ENCODE measurements at regions not wholly inside any gene's neighbourhood (a gene's known extent, or its start where the extent isn't known, plus 50 kb on each side); places are given as distances from the start of the nearest gene placed in this dataset.

DNA sequence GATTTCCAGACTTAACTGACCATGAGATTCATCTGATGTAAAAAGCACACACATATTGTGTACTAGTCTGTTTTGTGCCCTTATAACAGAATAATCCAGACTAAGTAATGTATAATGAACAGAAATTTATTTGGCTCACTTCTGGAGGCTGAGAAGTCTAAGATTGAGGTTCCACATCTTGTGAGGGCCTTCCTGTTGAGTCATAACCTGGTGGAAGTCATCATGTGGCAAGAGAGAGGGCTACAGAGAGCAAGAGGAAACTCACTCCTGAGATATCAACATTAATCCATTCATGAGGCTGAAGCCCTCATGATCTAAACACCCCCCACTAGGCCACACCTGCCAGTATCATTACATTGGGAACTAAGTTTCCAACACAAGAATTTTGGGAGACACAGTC, 977.6 kb downstream of the MCTP2 start:
- DNase-seq, result no peak
- TF ChIP-seq POLR2A (IDR thresholded peaks at IDR 0.05), result no peak
- no peak for TF ChIP-seq EP300 (IDR thresholded peaks at IDR 0.05)
- no peak for TF ChIP-seq POLR2AphosphoS5 (IDR thresholded peaks at IDR 0.05)
- TF ChIP-seq CTCF (IDR thresholded peaks at IDR 0.05), result no peak
- H3K27ac ChIP-seq, result no peak overlapping the region
- no peaks in the 10 kb centered on the region for H3K4me1 ChIP-seq
- intact Hi-C loops (cut with DNase I), result no loop called here
- H3K4me3 ChIP-seq, result no peak overlapping the region
- no peaks in the 10 kb centered on the region for H3K27me3 ChIP-seq
- peaks cover 0 to 8% (median 0%) of the 10 kb centered on the region in 4 donors for H3K9me3 ChIP-seq
- H3K36me3 ChIP-seq, result no peaks in the 10 kb centered on the region

DNA sequence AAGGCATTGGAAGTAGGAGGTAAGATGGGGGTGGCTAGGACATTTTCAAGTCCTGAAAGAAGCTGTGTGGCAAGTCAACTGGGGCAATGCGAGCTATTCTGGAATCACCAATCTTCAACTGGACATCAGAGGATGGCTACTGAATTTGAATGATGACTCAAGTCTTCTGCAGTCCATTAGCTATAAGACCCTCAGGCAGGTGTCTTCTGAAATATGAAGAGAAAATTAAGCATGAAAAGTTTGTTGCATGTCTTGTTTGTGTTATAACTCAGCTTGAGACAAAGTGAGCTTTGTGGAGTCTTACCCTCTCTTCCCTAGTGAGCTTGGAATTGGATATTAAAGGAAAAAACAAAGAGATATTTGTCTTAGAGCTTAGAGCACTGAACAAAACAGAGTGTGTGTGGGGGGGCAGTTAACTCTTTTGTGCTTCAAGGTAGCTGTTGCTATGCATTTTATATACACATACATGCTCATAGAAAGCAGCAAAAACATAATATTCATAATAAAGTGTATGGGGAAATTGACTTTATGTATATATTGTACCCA, 979.1 kb downstream of the MCTP2 start:
- no peak for DNase-seq
- no peaks in the 10 kb centered on the region for H3K27me3 ChIP-seq
- TF ChIP-seq POLR2A (IDR thresholded peaks at IDR 0.05) (no peak), EP300 (IDR thresholded peaks at IDR 0.05) (no peak), POLR2AphosphoS5 (IDR thresholded peaks at IDR 0.05) (no peak), CTCF (IDR thresholded peaks at IDR 0.05) (no peak)
- H3K9me3 ChIP-seq, result peaks cover 0 to 4% (median 0%) of the 10 kb centered on the region in 4 donors
- intact Hi-C loops (cut with DNase I), result no loop called here
- no peak overlapping the region for H3K4me3 ChIP-seq
- no peaks in the 10 kb centered on the region for H3K36me3 ChIP-seq
- no peaks in the 10 kb centered on the region for H3K4me1 ChIP-seq
- 88 to 98% methylated on average over 1 of the region's 1 CpG for WGBS, 2 donors
- H3K27ac ChIP-seq, result no peak overlapping the region

DNA sequence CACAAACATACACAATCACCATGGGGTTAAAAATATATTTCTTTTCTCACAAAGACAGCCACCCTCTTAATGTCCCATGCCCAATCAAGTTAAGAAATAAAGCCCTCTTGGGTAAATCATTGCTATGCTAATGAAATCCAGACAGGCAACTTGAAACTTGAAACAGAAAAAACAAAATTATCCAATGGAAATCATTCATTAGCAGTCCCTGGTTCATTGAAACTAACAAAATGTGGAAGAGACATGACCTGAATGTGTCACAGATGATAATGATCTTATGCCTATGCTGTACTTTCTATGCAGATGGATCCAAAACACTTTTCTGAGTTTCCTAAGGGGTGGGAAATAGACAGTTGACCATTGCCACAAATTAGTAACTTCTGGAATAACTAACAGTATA, 983.7 kb downstream of the MCTP2 start:
- Histone ChIP-seq H3K27ac (no peak overlapping the region), H3K27me3 (no peaks in the 10 kb centered on the region), H3K4me1 (no peaks in the 10 kb centered on the region), H3K9me3 (peaks cover 0 to 4% (median 0%) of the 10 kb centered on the region in 4 donors), H3K36me3 (no peaks in the 10 kb centered on the region), H3K4me3 (no peak overlapping the region)
- no peak for TF ChIP-seq POLR2A (IDR thresholded peaks at IDR 0.05)
- no peak for TF ChIP-seq EP300 (IDR thresholded peaks at IDR 0.05)
- TF ChIP-seq POLR2AphosphoS5 (IDR thresholded peaks at IDR 0.05), result no peak
- TF ChIP-seq CTCF (IDR thresholded peaks at IDR 0.05), result no peak
- intact Hi-C loops (cut with DNase I), result no loop called here
- no peak for DNase-seq

GRCh38 chr15:95226835-95227234, 995.5 kb downstream of the MCTP2 start:
- WGBS, 2 donors, result 93 to 96% methylated on average over 5 of the region's 5 CpGs
- Histone ChIP-seq H3K9me3 (peaks cover 0 to 4% (median 2%) of the 10 kb centered on the region in 4 donors), H3K27me3 (no peaks in the 10 kb centered on the region), H3K27ac (no peak overlapping the region), H3K36me3 (no peaks in the 10 kb centered on the region), H3K4me1 (no peaks in the 10 kb centered on the region), H3K4me3 (no peak overlapping the region)
- intact Hi-C loops (cut with DNase I), result no loop called here
- DNase-seq, result no peak
- TF ChIP-seq POLR2A (IDR thresholded peaks at IDR 0.05) (no peak), EP300 (IDR thresholded peaks at IDR 0.05) (no peak), POLR2AphosphoS5 (IDR thresholded peaks at IDR 0.05) (no peak), CTCF (IDR thresholded peaks at IDR 0.05) (no peak)

GRCh38 chr15:95227235-95227634, 995.9 kb downstream of the MCTP2 start:
- no peak overlapping the region for H3K27ac ChIP-seq
- H3K27me3 ChIP-seq, result no peaks in the 10 kb centered on the region
- peaks cover 0 to 4% (median 2%) of the 10 kb centered on the region in 4 donors for H3K9me3 ChIP-seq
- TF ChIP-seq POLR2AphosphoS5 (IDR thresholded peaks at IDR 0.05) (no peak), CTCF (IDR thresholded peaks at IDR 0.05) (no peak), EP300 (IDR thresholded peaks at IDR 0.05) (no peak), POLR2A (IDR thresholded peaks at IDR 0.05) (no peak)
- H3K4me3 ChIP-seq, result no peak overlapping the region
- intact Hi-C loops (cut with DNase I), result no loop called here
- DNase-seq, result no peak
- no peaks in the 10 kb centered on the region for H3K4me1 ChIP-seq
- no peaks in the 10 kb centered on the region for H3K36me3 ChIP-seq
- 66 to 67% methylated on average over 3 of the region's 3 CpGs for WGBS, 2 donors
